ENCODE measurements at regions not wholly inside any gene's neighbourhood (a gene's known extent, or its start where the extent isn't known, plus 50 kb on each side); places are given as distances from the start of the nearest gene placed in this dataset.

DNA sequence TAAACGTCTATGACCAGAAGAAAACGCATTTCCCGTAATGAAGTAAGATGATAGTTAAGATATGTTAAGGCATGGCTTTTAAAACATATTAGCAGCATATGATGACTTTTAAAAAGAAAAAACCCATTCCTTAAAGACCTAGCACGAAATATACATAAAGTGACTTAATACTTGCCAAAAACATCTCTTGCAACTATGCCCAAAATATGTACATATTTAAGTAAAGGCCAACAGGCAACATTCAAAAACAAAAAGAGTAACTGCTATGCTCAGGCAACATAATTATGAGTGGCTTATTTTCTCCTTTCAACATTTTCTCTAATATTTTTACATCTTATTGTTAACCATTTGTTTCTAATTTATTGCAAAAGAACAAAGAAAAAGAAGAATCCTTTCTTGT is 60.3 kb upstream of the PAPOLG start:
- Histone ChIP-seq H3K9me2 (ENCODE audit: low read depth, low read length) (no peaks in the 10 kb centered on the region), H3K27ac (ENCODE audit: low read depth, low read length, poor library complexity, severe bottlenecking) (no peak overlapping the region), H3F3A (ENCODE audit: insufficient read depth, low read length) (no peaks in the 10 kb centered on the region), H4K20me1 (ENCODE audit: insufficient read depth, low read length) (no peaks in the 10 kb centered on the region), H3K4me3 (ENCODE audit: low read depth, low read length, poor library complexity, severe bottlenecking) (no peak overlapping the region), H3K9me3 (ENCODE audit: low read length) (no peaks in the 10 kb centered on the region), H3K9ac (ENCODE audit: low read length) (no peak overlapping the region), H2AFZ (ENCODE audit: low read length) (no peak overlapping the region), H3K79me2 (ENCODE audit: insufficient read depth, low read length) (no peaks in the 10 kb centered on the region), H3K36me3 (ENCODE audit: insufficient read depth, low read length) (no peaks in the 10 kb centered on the region), H3K27me3 (ENCODE audit: insufficient read depth, low read length) (peaks cover 4% of the 10 kb centered on the region; the same call in 1 of the 2 replicates), H3K4me2 (ENCODE audit: low read length) (no peak overlapping the region), H3K4me1 (ENCODE audit: insufficient read depth, low read length, severe bottlenecking) (no peaks in the 10 kb centered on the region)
- TF ChIP-seq CTCF (IDR thresholded peaks at IDR 0.05; ENCODE audit: low read length): no peak
- no peak for TF ChIP-seq EZH2 (IDR thresholded peaks at IDR 0.05; ENCODE audit: borderline replicate concordance, low read length)

DNA sequence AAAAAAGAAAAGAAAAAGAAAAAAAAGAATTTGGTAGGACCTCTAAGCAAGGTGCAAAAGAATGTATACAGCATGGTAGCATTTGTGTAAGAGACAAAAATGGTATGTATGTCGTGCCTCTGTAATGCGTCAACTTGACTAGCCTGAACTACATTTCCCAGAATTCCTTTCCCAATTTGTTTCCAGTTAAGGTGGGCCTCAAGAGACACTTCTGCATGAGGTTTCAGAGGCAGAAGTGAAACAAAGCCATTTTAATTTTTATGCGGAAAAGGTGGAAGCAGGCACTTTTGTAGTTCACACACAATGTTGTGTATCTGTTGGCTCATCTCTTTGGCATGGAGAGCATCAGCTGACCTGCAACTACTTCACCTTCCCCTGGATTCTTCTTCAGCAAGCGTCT is 56.5 kb upstream of the PAPOLG start:
- TF ChIP-seq CTCF (IDR thresholded peaks at IDR 0.05; ENCODE audit: low read length) (no peak), EZH2 (IDR thresholded peaks at IDR 0.05; ENCODE audit: borderline replicate concordance, low read length) (no peak)
- H3K4me2 ChIP-seq (ENCODE audit: low read length): no peak overlapping the region

GRCh38 chr2:60706021-60706420 is 50.0 kb upstream of the PAPOLG start:
- no peaks in the 10 kb centered on the region for H3K79me2 ChIP-seq (ENCODE audit: insufficient read depth, low read length)
- no peak overlapping the region for H3K27ac ChIP-seq (ENCODE audit: low read depth, low read length, poor library complexity, severe bottlenecking)
- no peak for TF ChIP-seq EZH2 (IDR thresholded peaks at IDR 0.05; ENCODE audit: borderline replicate concordance, low read length)
- no peak for TF ChIP-seq CTCF (IDR thresholded peaks at IDR 0.05; ENCODE audit: low read length)
- H3K4me1 ChIP-seq (ENCODE audit: insufficient read depth, low read length, severe bottlenecking): no peaks in the 10 kb centered on the region
- no peak overlapping the region; the same call in 1 of the 2 replicates for H2AFZ ChIP-seq (ENCODE audit: low read length)
- no peaks in the 10 kb centered on the region for H4K20me1 ChIP-seq (ENCODE audit: insufficient read depth, low read length)
- H3K4me2 ChIP-seq (ENCODE audit: low read length): no peak overlapping the region
- no peaks in the 10 kb centered on the region for H3K36me3 ChIP-seq (ENCODE audit: insufficient read depth, low read length)
- H3K9ac ChIP-seq (ENCODE audit: low read length): no peak overlapping the region
- no peaks in the 10 kb centered on the region for H3F3A ChIP-seq (ENCODE audit: insufficient read depth, low read length)
- no peak overlapping the region for H3K4me3 ChIP-seq (ENCODE audit: low read depth, low read length, poor library complexity, severe bottlenecking)
- no peaks in the 10 kb centered on the region for H3K9me2 ChIP-seq (ENCODE audit: low read depth, low read length)
- no peaks in the 10 kb centered on the region for H3K27me3 ChIP-seq (ENCODE audit: insufficient read depth, low read length)
- H3K9me3 ChIP-seq (ENCODE audit: low read length): no peaks in the 10 kb centered on the region

More for the DNA sequence above, 56.5 kb upstream of the PAPOLG start:
- no peaks in the 10 kb centered on the region for H3K9me2 ChIP-seq (ENCODE audit: low read depth, low read length)
- H3F3A ChIP-seq (ENCODE audit: insufficient read depth, low read length): no peaks in the 10 kb centered on the region
- H3K36me3 ChIP-seq (ENCODE audit: insufficient read depth, low read length): no peaks in the 10 kb centered on the region
- no peak overlapping the region for H2AFZ ChIP-seq (ENCODE audit: low read length)
- H4K20me1 ChIP-seq (ENCODE audit: insufficient read depth, low read length): no peaks in the 10 kb centered on the region
- no peaks in the 10 kb centered on the region for H3K27me3 ChIP-seq (ENCODE audit: insufficient read depth, low read length)
- H3K4me3 ChIP-seq (ENCODE audit: low read depth, low read length, poor library complexity, severe bottlenecking): no peak overlapping the region
- H3K4me1 ChIP-seq (ENCODE audit: insufficient read depth, low read length, severe bottlenecking): no peaks in the 10 kb centered on the region
- H3K27ac ChIP-seq (ENCODE audit: low read depth, low read length, poor library complexity, severe bottlenecking): no peak overlapping the region
- H3K79me2 ChIP-seq (ENCODE audit: insufficient read depth, low read length): no peaks in the 10 kb centered on the region
- H3K9ac ChIP-seq (ENCODE audit: low read length): no peak overlapping the region
- no peaks in the 10 kb centered on the region for H3K9me3 ChIP-seq (ENCODE audit: low read length)
